KMS-11 (cell line): ENCODE measurements at regions not wholly inside any gene's neighbourhood (a gene's known extent, or its start where the extent isn't known, plus 50 kb on each side); places are given as distances from the start of the nearest gene placed in this dataset.

Source experiments
- H2AFZ ChIP-seq: fragments of 200-600 bp; sonication (generic); 2 replicates; pipeline ENCODE4 v1.6.1; 2016; ENCODE audit warnings: antibody characterized with exemption, mixed run types, low read depth
- H3K27ac ChIP-seq: fragments of 200-600 bp; sonication (generic); 2 replicates; pipeline ENCODE4 v1.6.1; 2016; ENCODE audit warnings: mild to moderate bottlenecking, mixed run types
- H3K27me3 ChIP-seq: fragments of 200-600 bp; sonication (generic); 2 replicates; pipeline ENCODE4 v1.6.1; 2017; ENCODE audit warnings: mild to moderate bottlenecking, low read depth, mixed run types, moderate library complexity; ENCODE audit not compliant: insufficient read depth
- H3K36me3 ChIP-seq: fragments of 200-600 bp; sonication (generic); 2 replicates; pipeline ENCODE4 v1.6.1; 2017; ENCODE audit warnings: mild to moderate bottlenecking, mixed run types; ENCODE audit not compliant: insufficient read depth
- H3K4me1 ChIP-seq: fragments of 200-600 bp; sonication (generic); 2 replicates; pipeline ENCODE4 v1.6.1; 2016; ENCODE audit warnings: mild to moderate bottlenecking, low read depth, mixed run types; ENCODE audit not compliant: poor library complexity, severe bottlenecking
- H3K4me2 ChIP-seq: fragments of 200-600 bp; sonication (generic); 2 replicates; pipeline ENCODE4 v1.7.0; 2016; ENCODE audit warnings: mild to moderate bottlenecking, mixed run types
- H3K4me3 ChIP-seq: fragments of 200-600 bp; sonication (generic); IDR thresholded peaks from 2 replicates; pipeline ENCODE4 v1.6.1; 2017; ENCODE audit warnings: low read depth, low read length, mixed read lengths; ENCODE audit not compliant: insufficient read depth
- H3K79me2 ChIP-seq: fragments of 200-600 bp; sonication (generic); 2 replicates; pipeline ENCODE4 v1.6.1; 2016; ENCODE audit warnings: low read depth, mixed run types; ENCODE audit not compliant: insufficient read depth
- H3K9ac ChIP-seq: fragments of 200-600 bp; sonication (generic); 2 replicates; pipeline ENCODE4 v1.6.1; 2016; ENCODE audit warnings: mild to moderate bottlenecking, mixed run types
- H4K20me1 ChIP-seq: fragments of 200-600 bp; sonication (generic); 2 replicates; pipeline ENCODE4 v1.6.1; 2016; ENCODE audit warnings: mild to moderate bottlenecking, mixed run types; ENCODE audit not compliant: insufficient read depth
- TF ChIP-seq, protein P1 (sequence below): fragments of 200-600 bp; sonication (generic); conservative IDR thresholded peaks from 2 replicates; pipeline ENCODE4 v1.6.1; 2017; ENCODE audit warnings: low read depth, mild to moderate bottlenecking, antibody characterized with exemption, low read length, moderate library complexity, mixed read lengths

DNA sequence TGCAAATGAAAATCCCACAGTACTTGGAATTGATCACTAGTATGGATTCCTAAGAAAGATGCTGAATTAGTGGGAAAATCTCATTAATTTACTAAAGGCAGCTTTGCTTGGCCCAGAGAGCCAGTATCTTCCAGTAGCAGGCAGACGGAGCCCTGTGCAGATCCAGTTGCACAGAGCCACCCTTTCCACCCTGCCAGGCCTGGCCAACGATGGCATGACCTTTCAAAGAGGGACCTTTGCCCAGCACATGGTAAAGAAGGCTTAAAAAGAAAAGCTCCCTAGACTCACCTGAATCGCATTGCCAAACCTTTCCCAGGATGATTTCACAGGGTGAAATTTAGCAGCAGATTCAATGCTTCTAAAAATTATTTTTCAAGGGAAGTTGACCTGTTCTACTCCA lies 170.5 kb upstream of the CAMK1G start:
- Histone ChIP-seq H3K27ac (no peak overlapping the region), H3K4me2 (no peak overlapping the region), H3K27me3 (no peaks in the 10 kb centered on the region), H3K79me2 (no peaks in the 10 kb centered on the region), H4K20me1 (no peaks in the 10 kb centered on the region), H3K36me3 (no peaks in the 10 kb centered on the region), H3K9ac (no peak overlapping the region), H2AFZ (no peak overlapping the region), H3K4me3 (no peak overlapping the region), H3K4me1 (no peaks in the 10 kb centered on the region)
- TF ChIP-seq, protein P1, sequence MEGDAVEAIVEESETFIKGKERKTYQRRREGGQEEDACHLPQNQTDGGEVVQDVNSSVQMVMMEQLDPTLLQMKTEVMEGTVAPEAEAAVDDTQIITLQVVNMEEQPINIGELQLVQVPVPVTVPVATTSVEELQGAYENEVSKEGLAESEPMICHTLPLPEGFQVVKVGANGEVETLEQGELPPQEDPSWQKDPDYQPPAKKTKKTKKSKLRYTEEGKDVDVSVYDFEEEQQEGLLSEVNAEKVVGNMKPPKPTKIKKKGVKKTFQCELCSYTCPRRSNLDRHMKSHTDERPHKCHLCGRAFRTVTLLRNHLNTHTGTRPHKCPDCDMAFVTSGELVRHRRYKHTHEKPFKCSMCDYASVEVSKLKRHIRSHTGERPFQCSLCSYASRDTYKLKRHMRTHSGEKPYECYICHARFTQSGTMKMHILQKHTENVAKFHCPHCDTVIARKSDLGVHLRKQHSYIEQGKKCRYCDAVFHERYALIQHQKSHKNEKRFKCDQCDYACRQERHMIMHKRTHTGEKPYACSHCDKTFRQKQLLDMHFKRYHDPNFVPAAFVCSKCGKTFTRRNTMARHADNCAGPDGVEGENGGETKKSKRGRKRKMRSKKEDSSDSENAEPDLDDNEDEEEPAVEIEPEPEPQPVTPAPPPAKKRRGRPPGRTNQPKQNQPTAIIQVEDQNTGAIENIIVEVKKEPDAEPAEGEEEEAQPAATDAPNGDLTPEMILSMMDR = no peak

DNA sequence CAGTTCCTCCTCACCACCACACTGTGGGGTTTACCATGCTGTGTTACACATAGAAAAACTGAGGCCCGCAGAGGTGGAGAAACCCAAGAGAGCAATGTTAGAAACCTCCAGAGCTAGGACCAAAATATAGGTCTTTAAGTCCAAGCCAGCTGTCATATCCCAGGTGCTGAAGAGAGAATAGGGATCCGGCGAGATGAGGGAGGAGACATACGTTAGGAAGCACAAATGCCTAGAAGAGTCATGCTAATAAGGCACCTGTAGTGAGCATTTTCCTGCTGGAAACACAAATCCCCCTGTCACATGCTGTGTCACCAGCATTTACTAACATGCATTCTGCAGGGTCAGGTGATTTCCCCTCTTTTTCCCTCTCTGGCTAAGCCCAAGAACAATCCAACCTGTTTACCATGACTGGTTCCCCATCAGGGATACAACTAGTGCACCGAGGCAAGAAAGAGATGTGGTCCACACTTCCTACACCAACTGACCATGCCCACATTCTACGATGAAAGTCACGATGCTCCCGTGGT lies 168.6 kb upstream of the CAMK1G start:
- Histone ChIP-seq H2AFZ (no peak overlapping the region), H3K27ac (no peak overlapping the region), H3K27me3 (no peaks in the 10 kb centered on the region), H3K36me3 (no peaks in the 10 kb centered on the region), H3K4me3 (no peak overlapping the region), H3K4me2 (no peak overlapping the region), H3K9ac (no peak overlapping the region), H3K4me1 (no peaks in the 10 kb centered on the region), H3K79me2 (no peaks in the 10 kb centered on the region), H4K20me1 (no peaks in the 10 kb centered on the region)
- TF ChIP-seq, protein P1 = no peak

DNA sequence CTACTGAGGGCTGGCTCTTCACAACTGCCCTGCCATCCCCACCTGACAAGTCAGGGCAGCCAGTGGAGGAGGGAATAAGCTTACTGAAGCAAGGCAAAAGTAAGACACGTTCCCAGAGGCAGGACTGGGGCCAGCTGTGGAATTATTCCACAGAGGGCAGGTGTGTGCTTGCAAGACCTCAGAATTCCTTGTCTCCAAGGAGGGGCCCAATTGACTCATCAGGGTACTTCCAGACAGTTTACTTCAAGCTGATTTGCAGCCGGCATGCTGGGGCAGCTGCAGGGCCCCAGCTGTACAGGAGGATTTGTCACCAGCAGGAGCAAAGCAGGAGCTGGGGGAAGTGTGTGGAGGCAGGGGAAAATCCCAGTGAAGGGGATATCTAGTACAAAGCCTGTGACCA lies 167.5 kb upstream of the CAMK1G start:
- Histone ChIP-seq H3K4me3 (no peak overlapping the region), H3K36me3 (no peaks in the 10 kb centered on the region), H3K4me1 (no peaks in the 10 kb centered on the region), H3K9ac (no peak overlapping the region), H3K27me3 (no peaks in the 10 kb centered on the region), H3K79me2 (no peaks in the 10 kb centered on the region), H3K4me2 (no peak overlapping the region), H3K27ac (no peak overlapping the region), H4K20me1 (no peaks in the 10 kb centered on the region), H2AFZ (no peak overlapping the region)
- TF ChIP-seq, protein P1 = no peak

DNA sequence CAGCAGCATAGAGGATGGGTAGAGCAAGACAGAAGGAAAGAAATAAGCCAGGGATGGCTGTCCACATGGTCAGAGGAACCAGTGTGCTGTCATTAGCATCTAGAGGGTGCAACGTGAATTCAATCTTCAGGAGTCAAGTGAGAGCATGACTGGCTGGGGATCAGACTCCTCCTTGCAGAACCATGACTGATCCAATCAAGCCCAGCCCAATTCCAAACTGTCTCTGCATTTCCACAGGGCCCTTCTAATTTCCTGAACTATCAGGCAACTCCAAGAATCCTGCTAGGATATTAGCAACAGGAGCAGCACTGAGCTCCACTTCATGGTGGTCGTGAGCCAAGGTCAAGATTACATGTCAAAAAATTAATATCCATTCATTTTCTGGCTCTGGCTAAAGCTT lies 166.8 kb upstream of the CAMK1G start:
- no peaks in the 10 kb centered on the region for H3K27me3 ChIP-seq
- H4K20me1 ChIP-seq = no peaks in the 10 kb centered on the region
- no peak overlapping the region for H3K4me3 ChIP-seq
- no peak overlapping the region for H3K4me2 ChIP-seq
- no peaks in the 10 kb centered on the region for H3K36me3 ChIP-seq
- H3K27ac ChIP-seq = no peak overlapping the region
- TF ChIP-seq, protein P1 = no peak
- no peak overlapping the region for H3K9ac ChIP-seq
- H2AFZ ChIP-seq = no peak overlapping the region
- H3K79me2 ChIP-seq = no peaks in the 10 kb centered on the region
- H3K4me1 ChIP-seq = no peaks in the 10 kb centered on the region

DNA sequence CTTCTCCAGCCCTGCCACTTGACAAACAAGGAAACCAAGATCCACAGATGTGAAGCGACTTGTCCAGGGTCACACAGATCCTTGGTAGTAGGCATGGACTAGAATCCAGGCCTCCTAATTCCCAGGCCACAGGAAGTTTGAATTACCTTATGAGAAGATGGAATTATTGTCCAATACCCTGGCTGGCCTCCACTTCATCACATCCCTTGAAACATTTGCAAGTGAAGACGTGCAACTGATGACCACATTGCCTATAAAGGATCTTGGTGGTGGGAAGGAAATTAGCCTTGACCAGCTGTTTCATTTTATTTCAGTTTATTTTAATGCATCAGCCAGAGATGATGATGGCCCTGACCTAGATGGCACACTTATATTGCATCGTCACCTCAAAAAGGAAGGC lies 165.8 kb upstream of the CAMK1G start:
- Histone ChIP-seq H3K27ac (no peak overlapping the region), H3K4me2 (no peak overlapping the region), H3K27me3 (no peaks in the 10 kb centered on the region), H4K20me1 (no peaks in the 10 kb centered on the region), H3K4me3 (no peak overlapping the region), H3K79me2 (no peaks in the 10 kb centered on the region), H2AFZ (no peak overlapping the region), H3K36me3 (no peaks in the 10 kb centered on the region), H3K4me1 (no peaks in the 10 kb centered on the region), H3K9ac (no peak overlapping the region)
- TF ChIP-seq, protein P1 = no peak
